Cardiac muscle cell (in vitro differentiated cells and primary cell): ENCODE measurements at regions not wholly inside any gene's neighbourhood (a gene's known extent, or its start where the extent isn't known, plus 50 kb on each side); places are given as distances from the start of the nearest gene placed in this dataset.

Experiments used
- DNase-seq, 2 donors: peaks; one replicate each; pipeline versions ENCODE4 v3.0.0 to v3.0.0-alpha.2; 2010 to 2017; ENCODE audit warnings: low read depth in 1 of 2, low spot score in 1 of 2
- H3K27ac ChIP-seq: fragments of 200-600 bp; sonication (generic); 2 replicates; pipeline ENCODE4 v1.5.1; 2016
- H3K27me3 ChIP-seq: fragments of 200-600 bp; sonication (generic); 2 replicates; pipeline ENCODE4 v1.6.0; 2016; ENCODE audit warnings: control low read depth
- H3K36me3 ChIP-seq: fragments of 200-600 bp; sonication (generic); 2 replicates; pipeline ENCODE4 v1.5.1; 2016; ENCODE audit warnings: control low read depth
- H3K4me1 ChIP-seq: fragments of 200-600 bp; sonication (generic); 2 replicates; pipeline ENCODE4 v1.8.1; 2017; ENCODE audit warnings: low read depth, mild to moderate bottlenecking, mixed run types
- H3K4me3 ChIP-seq: fragments of 200-600 bp; sonication (generic); 2 replicates; pipeline ENCODE4 v1.5.1; 2016; ENCODE audit warnings: mild to moderate bottlenecking
- H3K9me3 ChIP-seq: fragments of 200-600 bp; sonication (generic); 2 replicates; pipeline ENCODE4 v1.5.1; 2017; ENCODE audit warnings: low read depth, mild to moderate bottlenecking, control low read depth
- TF ChIP-seq, protein P1 (sequence below): IDR thresholded peaks from 2 replicates; pipeline ENCODE4 v1.5.1; 2012; ENCODE audit warnings: low read depth, mild to moderate bottlenecking, low read length

- Histone ChIP-seq H3K4me3 (no peak overlapping the region), H3K9me3 (no peaks in the 10 kb centered on the region), H3K4me1 (peaks cover 6% of the 10 kb centered on the region), H3K27ac (no peak overlapping the region), H3K27me3 (no peaks in the 10 kb centered on the region), H3K36me3 (no peaks in the 10 kb centered on the region)
- TF ChIP-seq, protein P1, sequence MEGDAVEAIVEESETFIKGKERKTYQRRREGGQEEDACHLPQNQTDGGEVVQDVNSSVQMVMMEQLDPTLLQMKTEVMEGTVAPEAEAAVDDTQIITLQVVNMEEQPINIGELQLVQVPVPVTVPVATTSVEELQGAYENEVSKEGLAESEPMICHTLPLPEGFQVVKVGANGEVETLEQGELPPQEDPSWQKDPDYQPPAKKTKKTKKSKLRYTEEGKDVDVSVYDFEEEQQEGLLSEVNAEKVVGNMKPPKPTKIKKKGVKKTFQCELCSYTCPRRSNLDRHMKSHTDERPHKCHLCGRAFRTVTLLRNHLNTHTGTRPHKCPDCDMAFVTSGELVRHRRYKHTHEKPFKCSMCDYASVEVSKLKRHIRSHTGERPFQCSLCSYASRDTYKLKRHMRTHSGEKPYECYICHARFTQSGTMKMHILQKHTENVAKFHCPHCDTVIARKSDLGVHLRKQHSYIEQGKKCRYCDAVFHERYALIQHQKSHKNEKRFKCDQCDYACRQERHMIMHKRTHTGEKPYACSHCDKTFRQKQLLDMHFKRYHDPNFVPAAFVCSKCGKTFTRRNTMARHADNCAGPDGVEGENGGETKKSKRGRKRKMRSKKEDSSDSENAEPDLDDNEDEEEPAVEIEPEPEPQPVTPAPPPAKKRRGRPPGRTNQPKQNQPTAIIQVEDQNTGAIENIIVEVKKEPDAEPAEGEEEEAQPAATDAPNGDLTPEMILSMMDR, result no peak
- no peak for DNase-seq
Measured at GRCh38 chr11:25862159-25862558, 469.8 kb upstream of the ANO3 start.

DNA sequence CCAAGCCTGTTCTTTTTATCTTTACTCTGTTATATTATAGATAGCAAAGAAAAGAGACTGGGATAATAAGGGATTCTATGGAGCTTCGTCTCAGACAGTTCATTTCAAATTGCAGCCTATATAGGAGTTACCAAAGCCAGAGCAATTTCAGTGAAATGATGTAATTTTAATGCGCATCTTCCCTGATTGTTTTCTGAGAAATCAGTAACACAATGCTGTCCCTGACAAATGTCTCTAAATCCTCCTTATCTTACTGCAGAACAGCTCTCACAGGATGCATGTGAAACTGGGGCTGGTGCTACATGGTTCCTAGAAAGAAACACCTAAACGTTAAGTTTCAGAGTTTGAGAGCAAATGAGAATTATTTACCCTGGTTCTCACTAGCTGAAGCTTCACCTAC is 467.9 kb upstream of the ANO3 start:
- H3K27ac ChIP-seq, result no peak overlapping the region
- no peak for DNase-seq
- TF ChIP-seq, protein P1, result no peak
- H3K9me3 ChIP-seq, result no peaks in the 10 kb centered on the region
- no peak overlapping the region for H3K4me3 ChIP-seq
- H3K27me3 ChIP-seq, result no peaks in the 10 kb centered on the region
- peaks cover 6% of the 10 kb centered on the region for H3K4me1 ChIP-seq
- no peaks in the 10 kb centered on the region for H3K36me3 ChIP-seq

GRCh38 chr11:25876456-25876965 is 455.4 kb upstream of the ANO3 start:
- H3K4me3 ChIP-seq, result no peak overlapping the region
- H3K4me1 ChIP-seq, result no peaks in the 10 kb centered on the region

GRCh38 chr11:25886036-25886435 is 445.9 kb upstream of the ANO3 start:
- Histone ChIP-seq H3K36me3 (no peaks in the 10 kb centered on the region), H3K27me3 (no peaks in the 10 kb centered on the region), H3K9me3 (no peaks in the 10 kb centered on the region), H3K4me1 (no peaks in the 10 kb centered on the region), H3K4me3 (no peak overlapping the region), H3K27ac (no peak overlapping the region)
- TF ChIP-seq, protein P1, result no peak
- no peak for DNase-seq

More at GRCh38 chr11:25876456-25876965, 455.4 kb upstream of the ANO3 start:
- DNase-seq, result no peak
- Histone ChIP-seq H3K27ac (no peak overlapping the region), H3K27me3 (no peaks in the 10 kb centered on the region), H3K36me3 (no peaks in the 10 kb centered on the region), H3K9me3 (no peaks in the 10 kb centered on the region)
- TF ChIP-seq, protein P1, result no peak

DNA sequence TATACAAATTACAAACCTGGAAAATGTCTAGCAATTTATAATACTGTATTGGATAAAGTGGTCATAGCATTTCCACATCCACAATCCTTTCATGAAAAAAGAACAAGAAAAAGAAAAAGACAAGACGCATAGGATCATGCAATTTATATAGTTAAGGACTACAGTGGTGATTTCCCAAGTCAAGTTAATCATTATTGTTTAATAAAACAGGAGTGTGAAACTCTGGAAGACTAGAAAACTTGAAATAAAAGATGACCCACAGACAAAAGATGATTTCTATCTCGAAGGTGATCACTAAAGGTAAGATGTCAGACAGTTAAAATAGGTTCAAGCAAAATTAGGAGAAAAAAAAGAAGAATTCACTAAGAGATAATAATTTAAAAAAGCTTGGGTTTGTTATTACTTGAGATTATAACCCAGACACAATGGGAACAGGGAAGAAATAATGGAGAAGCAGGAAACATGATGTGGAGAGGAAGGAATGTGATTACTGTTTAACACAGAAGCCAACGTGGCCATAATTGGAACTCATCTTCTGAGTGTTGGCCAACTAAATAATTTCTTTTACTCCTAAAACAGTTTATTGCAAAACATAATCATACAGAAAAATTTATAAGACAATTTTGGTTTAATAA is 441.2 kb upstream of the ANO3 start:
- Histone ChIP-seq H3K27me3 (no peaks in the 10 kb centered on the region), H3K36me3 (no peaks in the 10 kb centered on the region), H3K9me3 (no peaks in the 10 kb centered on the region), H3K27ac (no peak overlapping the region), H3K4me1 (no peaks in the 10 kb centered on the region), H3K4me3 (no peak overlapping the region)
- TF ChIP-seq, protein P1, result no peak
- DNase-seq, result no peak
